ENCODE measurements at regions not wholly inside any gene's neighbourhood (a gene's known extent, or its start where the extent isn't known, plus 50 kb on each side); places are given as distances from the start of the nearest gene placed in this dataset.

- Histone ChIP-seq H3K4me2 (ENCODE audit: insufficient read depth in 1 of 2, low read depth in 2 of 2, low read length in 2 of 2) (no peak overlapping the region), H3K4ac (replicated peaks; ENCODE audit: insufficient read length, low read depth, low read length) (no peak overlapping the region), H3K36me3 (ENCODE audit: control insufficient read depth in 2 of 4, insufficient read depth in 4 of 4, low read length in 3 of 4) (no peaks in the 10 kb centered on the region), H4K91ac (replicated peaks; ENCODE audit: insufficient read length, low read length) (no peak overlapping the region), H4K20me1 (replicated peaks in 1 of 2; ENCODE audit: control insufficient read depth in 1 of 2, insufficient read depth in 2 of 2, low read length in 2 of 2) (no peaks in the 10 kb centered on the region), H2BK15ac (ENCODE audit: low read length) (no peak overlapping the region), H3K14ac (ENCODE audit: insufficient read length) (no peak overlapping the region), H2BK120ac (replicated peaks; ENCODE audit: low read depth, low read length) (no peak overlapping the region), H3K27ac (ENCODE audit: low read depth, low read length) (no peak overlapping the region), H3K27me3 (replicated peaks in 1 of 4; ENCODE audit: control insufficient read depth in 3 of 4, extremely low read depth in 1 of 4, insufficient read depth in 3 of 4, low read length in 3 of 4) (no peaks in the 10 kb centered on the region), H3K9ac (replicated peaks in 1 of 4; ENCODE audit: extremely low read depth in 1 of 4, low read depth in 3 of 4, low read length in 3 of 4) (no peak overlapping the region), H3K4me1 (replicated peaks in 1 of 4; ENCODE audit: control insufficient read depth in 3 of 4, insufficient read depth in 4 of 4, low read length in 3 of 4) (no peaks in the 10 kb centered on the region), H3K79me2 (ENCODE audit: control insufficient read depth in 1 of 2, insufficient read depth in 2 of 2, low read length in 2 of 2) (no peaks in the 10 kb centered on the region), H4K8ac (ENCODE audit: extremely low read depth, insufficient read depth, low read length) (no peak overlapping the region), H3K18ac (ENCODE audit: extremely low read depth, low read length) (no peak overlapping the region), H2BK5ac (ENCODE audit: low read depth, low read length) (no peak overlapping the region), H2AK5ac (ENCODE audit: low read depth, low read length) (no peak overlapping the region), H3K56ac (replicated peaks; ENCODE audit: insufficient read length, low read depth, low read length) (no peak overlapping the region), H3K9me3 (ENCODE audit: insufficient read depth in 2 of 2, low read depth in 1 of 2, low read length in 1 of 2) (no peaks in the 10 kb centered on the region), H3K4me3 (ENCODE audit: extremely low read depth in 1 of 4, insufficient read depth in 2 of 4, low read depth in 3 of 4, low read length in 4 of 4) (no peak overlapping the region), H2BK20ac (ENCODE audit: low read length) (no peak overlapping the region), H3K23me2 (ENCODE audit: low read depth, low read length) (no peaks in the 10 kb centered on the region; the same call in 1 of the 2 replicates), H2BK12ac (ENCODE audit: low read depth, low read length) (no peak overlapping the region), H3K23ac (ENCODE audit: insufficient read length) (no peak overlapping the region), H3K79me1 (ENCODE audit: low read depth, low read length) (no peaks in the 10 kb centered on the region), H4K5ac (ENCODE audit: insufficient read length, low read depth, low read length) (no peak overlapping the region), H2AFZ (ENCODE audit: low read length) (peak overlapping the region; percentile 80; the same call in 1 of the 2 replicates)
- TF ChIP-seq RXRA (IDR thresholded peaks at IDR 0.05; ENCODE audit: insufficient read depth, low read depth, low read length) (no peak), TAF7 (optimal IDR thresholded peaks at IDR 0.05; ENCODE audit: borderline replicate concordance, low read depth, low read length) (no peak), SIRT6 (IDR thresholded peaks at IDR 0.05; ENCODE audit: low read length) (no peak), POU5F1 (IDR thresholded peaks at IDR 0.05; ENCODE audit: low read depth, low read length) (no peak), TAF1 (IDR thresholded peaks at IDR 0.05; ENCODE audit: low read depth, low read length) (no peak), JUND (IDR thresholded peaks at IDR 0.05; ENCODE audit: low read length) (no peak), POLR2A (IDR thresholded peaks at IDR 0.05; ENCODE audit: control extremely low read depth in 1 of 2, low read depth in 2 of 2, low read length in 2 of 2) (no peak), HDAC6 (IDR thresholded peaks at IDR 0.05; ENCODE audit: low read depth, low read length) (no peak), MAFK (IDR thresholded peaks at IDR 0.05; ENCODE audit: low read depth, low read length) (no peak), RBBP5 (IDR thresholded peaks at IDR 0.05; ENCODE audit: borderline replicate concordance, low read depth, low read length) (no peak), BCL11A (IDR thresholded peaks at IDR 0.05; ENCODE audit: low read depth in 2 of 2, low read length in 2 of 2) (no peak), SP1 (IDR thresholded peaks at IDR 0.05; ENCODE audit: low read depth, low read length) (no peak), BACH1 (IDR thresholded peaks at IDR 0.05; ENCODE audit: low read length) (no peak)
- 32% methylated on average over 1 of the region's 1 CpG; no CpG with 5 or more reads in 1 of the 2 experiments for WGBS, 2 experiments (ENCODE audit: extremely low coverage in 1 of 2, insufficient coverage in 1 of 2, insufficient read length in 1 of 2, insufficient replicate concordance in 2 of 2, low coverage in 1 of 2, low lambda C conversion rate in 2 of 2, missing lambda C conversion rate in 1 of 2)
- no peak for FAIRE-seq
- CTCF ChIA-PET (ENCODE audit: partially characterized antibody), result interaction anchor here (0.8 kb wide), 1 partner anchor 43 kb away, joined by 3 read pairs; no protein-coding TSS in a partner anchor
- no peak for DNase-seq (ENCODE audit: low read depth in 1 of 2, low spot score in 2 of 2)
- POLR2A ChIA-PET (ENCODE audit: partially characterized antibody), result no interaction called here
Observed at GRCh38 chr15:87450314-87450713, 806.2 kb downstream of the NTRK3 start.
